Vagina (tissue), 2 donors: ENCODE measurements at regions not wholly inside any gene's neighbourhood (a gene's known extent, or its start where the extent isn't known, plus 50 kb on each side); places are given as distances from the start of the nearest gene placed in this dataset.
A peak's percentile ranks its signal among the peaks of the same experiment; 100 is the strongest.

ENCODE experiments used
- DNase-seq, 2 donors: peaks; one replicate each; pipeline ENCODE4 v3.0.0-alpha.2; 2017; ENCODE audit errors: extremely low spot score in 2 of 2
- H3K27ac ChIP-seq: fragments of 200-600 bp; sonication (generic); one replicate; pipeline ENCODE4 v1.5.1; 2019
- H3K27me3 ChIP-seq: fragments of 200-600 bp; sonication (generic); one replicate; pipeline ENCODE4 v1.5.1; 2019
- H3K36me3 ChIP-seq, 2 donors: fragments of 200-600 bp; sonication (generic); one replicate each; pipeline ENCODE4 v1.5.1; 2017 to 2019
- H3K4me1 ChIP-seq: fragments of 200-600 bp; sonication (generic); one replicate; pipeline ENCODE4 v1.5.1; 2019
- H3K4me3 ChIP-seq, 2 donors: fragments of 200-600 bp; sonication (generic); 1 replicate in 1 of 2; 2 replicates in 1 of 2; pipeline ENCODE4 v1.5.1; 2016 to 2019
- H3K9me3 ChIP-seq: fragments of 200-600 bp; sonication (generic); one replicate; pipeline ENCODE4 v1.5.1; 2019
- POLR2A ChIP-seq, 2 donors: fragments of 450-650 bp; IDR thresholded peaks; one replicate each; pipeline ENCODE4 v1.6.1; 2017; ENCODE audit warnings: antibody characterized with exemption in 2 of 2, mild to moderate bottlenecking in 2 of 2, moderate library complexity in 2 of 2
- POLR2AphosphoS5 ChIP-seq, 2 donors: sonication (generic); formaldehyde crosslinking; IDR thresholded peaks; one replicate each; pipeline ENCODE4 v1.9.0; 2017; ENCODE audit warnings: antibody characterized with exemption in 2 of 2, mild to moderate bottlenecking in 2 of 2, low read depth in 1 of 2; ENCODE audit not compliant: insufficient read depth in 1 of 2
- intact Hi-C: fragments of 100-400 bp; cut with DNase I; formaldehyde crosslinking; loops from one replicate; pipeline ENCODE4 v1.15.1; 2023
- TF ChIP-seq, protein P1 (sequence below), 3 experiments: fragments of 450-650 bp in 2 of 3; fragments of 200-600 bp in 1 of 3; sonication (generic) in 1 of 3; IDR thresholded peaks; one replicate each; pipeline ENCODE4 v1.5.1; 2017 to 2019; ENCODE audit warnings: antibody characterized with exemption in 3 of 3, mild to moderate bottlenecking in 2 of 3, moderate library complexity in 2 of 3

GRCh38 chr10:29950391-29950790, 109.0 kb downstream of the JCAD start:
- Histone ChIP-seq H3K27ac (no peak overlapping the region), H3K36me3 (no peaks in the 10 kb centered on the region), H3K27me3 (no peaks in the 10 kb centered on the region), H3K4me3 (no peak overlapping the region), H3K9me3 (no peaks in the 10 kb centered on the region), H3K4me1 (peaks cover 37% of the 10 kb centered on the region)
- DNase-seq = no peak
- intact Hi-C loops = no loop called here
- TF ChIP-seq POLR2AphosphoS5 (IDR thresholded peaks at IDR 0.05; ENCODE audit: insufficient read depth in 1 of 2, low read depth in 1 of 2) (no peak), POLR2A (IDR thresholded peaks at IDR 0.05) (no peak)
- TF ChIP-seq, protein P1, sequence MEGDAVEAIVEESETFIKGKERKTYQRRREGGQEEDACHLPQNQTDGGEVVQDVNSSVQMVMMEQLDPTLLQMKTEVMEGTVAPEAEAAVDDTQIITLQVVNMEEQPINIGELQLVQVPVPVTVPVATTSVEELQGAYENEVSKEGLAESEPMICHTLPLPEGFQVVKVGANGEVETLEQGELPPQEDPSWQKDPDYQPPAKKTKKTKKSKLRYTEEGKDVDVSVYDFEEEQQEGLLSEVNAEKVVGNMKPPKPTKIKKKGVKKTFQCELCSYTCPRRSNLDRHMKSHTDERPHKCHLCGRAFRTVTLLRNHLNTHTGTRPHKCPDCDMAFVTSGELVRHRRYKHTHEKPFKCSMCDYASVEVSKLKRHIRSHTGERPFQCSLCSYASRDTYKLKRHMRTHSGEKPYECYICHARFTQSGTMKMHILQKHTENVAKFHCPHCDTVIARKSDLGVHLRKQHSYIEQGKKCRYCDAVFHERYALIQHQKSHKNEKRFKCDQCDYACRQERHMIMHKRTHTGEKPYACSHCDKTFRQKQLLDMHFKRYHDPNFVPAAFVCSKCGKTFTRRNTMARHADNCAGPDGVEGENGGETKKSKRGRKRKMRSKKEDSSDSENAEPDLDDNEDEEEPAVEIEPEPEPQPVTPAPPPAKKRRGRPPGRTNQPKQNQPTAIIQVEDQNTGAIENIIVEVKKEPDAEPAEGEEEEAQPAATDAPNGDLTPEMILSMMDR (IDR thresholded peaks at IDR 0.05) = no peak

DNA sequence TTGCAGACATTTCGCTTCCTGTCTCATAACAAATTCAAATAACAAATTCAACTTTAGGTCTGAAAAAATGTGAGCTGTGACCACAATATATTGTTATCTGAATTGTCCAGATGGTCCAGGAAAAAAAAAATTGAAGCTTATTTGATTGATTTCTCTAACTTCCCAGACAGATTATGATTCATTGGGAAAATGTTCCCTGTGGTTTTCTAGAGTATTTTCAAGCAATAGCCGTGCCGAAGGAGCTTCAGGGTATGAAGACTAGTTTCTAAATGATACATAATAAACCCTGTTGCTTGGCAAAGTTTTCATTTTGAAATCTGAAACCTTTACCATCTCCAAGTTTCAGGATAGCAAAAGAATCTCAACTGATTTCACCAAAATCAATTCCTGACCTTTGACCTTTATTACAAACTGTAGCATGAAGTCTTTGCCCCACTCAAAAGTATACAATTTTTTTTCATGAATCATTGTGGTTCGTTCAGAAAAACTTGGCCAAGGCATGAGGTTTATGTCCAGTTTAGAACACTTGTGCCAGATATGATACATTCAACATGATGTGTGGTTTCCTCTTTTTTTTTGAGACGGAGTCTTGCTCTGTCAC, 109.9 kb downstream of the JCAD start:
- intact Hi-C loops = no loop called here
- Histone ChIP-seq H3K27ac (peak overlapping the region; percentile 46), H3K4me1 (peaks cover 37% of the 10 kb centered on the region)

GRCh38 chr10:29948881-29949355, 110.5 kb downstream of the JCAD start:
- H3K4me3 ChIP-seq = no peak overlapping the region
- no peaks in the 10 kb centered on the region for H3K36me3 ChIP-seq
- H3K9me3 ChIP-seq = no peaks in the 10 kb centered on the region
- peaks cover 37% of the 10 kb centered on the region for H3K4me1 ChIP-seq
- intact Hi-C loops = no loop called here
- TF ChIP-seq, protein P1 (IDR thresholded peaks at IDR 0.05) = no peak
- TF ChIP-seq POLR2A (IDR thresholded peaks at IDR 0.05) = no peak
- no peak for TF ChIP-seq POLR2AphosphoS5 (IDR thresholded peaks at IDR 0.05; ENCODE audit: insufficient read depth in 1 of 2, low read depth in 1 of 2)
- peak overlapping the region; percentile 46 for H3K27ac ChIP-seq
- no peak for DNase-seq
- no peaks in the 10 kb centered on the region for H3K27me3 ChIP-seq

More for the DNA sequence above, 109.9 kb downstream of the JCAD start:
- Histone ChIP-seq H3K27me3 (no peaks in the 10 kb centered on the region), H3K9me3 (no peaks in the 10 kb centered on the region), H3K36me3 (no peaks in the 10 kb centered on the region), H3K4me3 (no peak overlapping the region)
- TF ChIP-seq POLR2AphosphoS5 (IDR thresholded peaks at IDR 0.05; ENCODE audit: insufficient read depth in 1 of 2, low read depth in 1 of 2) (no peak), POLR2A (IDR thresholded peaks at IDR 0.05) (no peak)
- TF ChIP-seq, protein P1 (IDR thresholded peaks at IDR 0.05) = no peak
- no peak for DNase-seq

DNA sequence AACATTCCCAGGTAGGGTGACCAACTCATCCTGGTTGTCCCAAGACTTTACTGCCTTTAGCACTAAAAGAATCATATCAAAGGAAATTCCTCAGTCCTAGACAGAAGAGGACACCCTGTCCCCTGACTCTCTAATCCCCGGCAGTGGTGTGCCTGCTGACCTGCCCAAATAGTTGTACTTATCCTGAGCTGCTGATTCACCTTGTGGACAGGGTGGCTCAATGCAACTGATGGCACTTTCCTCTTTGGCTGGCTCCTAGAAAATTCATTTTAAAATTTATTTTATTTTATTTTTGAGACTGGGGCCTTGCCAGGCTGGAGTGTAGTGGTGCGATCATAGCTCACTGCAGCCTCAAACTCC, 111.7 kb downstream of the JCAD start:
- no peaks in the 10 kb centered on the region for H3K27me3 ChIP-seq
- intact Hi-C loops = no loop called here
- TF ChIP-seq, protein P1 (IDR thresholded peaks at IDR 0.05) = no peak
- TF ChIP-seq POLR2A (IDR thresholded peaks at IDR 0.05) (no peak), POLR2AphosphoS5 (IDR thresholded peaks at IDR 0.05; ENCODE audit: insufficient read depth in 1 of 2, low read depth in 1 of 2) (no peak)
- no peaks in the 10 kb centered on the region for H3K36me3 ChIP-seq
- no peaks in the 10 kb centered on the region for H3K9me3 ChIP-seq
- no peak overlapping the region for H3K4me3 ChIP-seq
- H3K4me1 ChIP-seq = peaks cover 37% of the 10 kb centered on the region
- peak overlapping the region; percentile 46 for H3K27ac ChIP-seq
- no peak for DNase-seq

- no peak overlapping the region for H3K4me3 ChIP-seq
- H3K9me3 ChIP-seq = no peaks in the 10 kb centered on the region
- peak overlapping the region; percentile 46 for H3K27ac ChIP-seq
- no peaks in the 10 kb centered on the region for H3K27me3 ChIP-seq
- intact Hi-C loops = no loop called here
- peaks cover 37% of the 10 kb centered on the region for H3K4me1 ChIP-seq
- no peak for DNase-seq
- TF ChIP-seq POLR2A (IDR thresholded peaks at IDR 0.05) = no peak
- peak; percentile 48 to 91 for TF ChIP-seq POLR2AphosphoS5 (IDR thresholded peaks at IDR 0.05; ENCODE audit: insufficient read depth in 1 of 2, low read depth in 1 of 2)
- no peaks in the 10 kb centered on the region for H3K36me3 ChIP-seq
Measured at GRCh38 chr10:29946953-29947700, 112.3 kb downstream of the JCAD start.
